ENCODE measurements at regions not wholly inside any gene's neighbourhood (a gene's known extent, or its start where the extent isn't known, plus 50 kb on each side); places are given as distances from the start of the nearest gene placed in this dataset.

DNA sequence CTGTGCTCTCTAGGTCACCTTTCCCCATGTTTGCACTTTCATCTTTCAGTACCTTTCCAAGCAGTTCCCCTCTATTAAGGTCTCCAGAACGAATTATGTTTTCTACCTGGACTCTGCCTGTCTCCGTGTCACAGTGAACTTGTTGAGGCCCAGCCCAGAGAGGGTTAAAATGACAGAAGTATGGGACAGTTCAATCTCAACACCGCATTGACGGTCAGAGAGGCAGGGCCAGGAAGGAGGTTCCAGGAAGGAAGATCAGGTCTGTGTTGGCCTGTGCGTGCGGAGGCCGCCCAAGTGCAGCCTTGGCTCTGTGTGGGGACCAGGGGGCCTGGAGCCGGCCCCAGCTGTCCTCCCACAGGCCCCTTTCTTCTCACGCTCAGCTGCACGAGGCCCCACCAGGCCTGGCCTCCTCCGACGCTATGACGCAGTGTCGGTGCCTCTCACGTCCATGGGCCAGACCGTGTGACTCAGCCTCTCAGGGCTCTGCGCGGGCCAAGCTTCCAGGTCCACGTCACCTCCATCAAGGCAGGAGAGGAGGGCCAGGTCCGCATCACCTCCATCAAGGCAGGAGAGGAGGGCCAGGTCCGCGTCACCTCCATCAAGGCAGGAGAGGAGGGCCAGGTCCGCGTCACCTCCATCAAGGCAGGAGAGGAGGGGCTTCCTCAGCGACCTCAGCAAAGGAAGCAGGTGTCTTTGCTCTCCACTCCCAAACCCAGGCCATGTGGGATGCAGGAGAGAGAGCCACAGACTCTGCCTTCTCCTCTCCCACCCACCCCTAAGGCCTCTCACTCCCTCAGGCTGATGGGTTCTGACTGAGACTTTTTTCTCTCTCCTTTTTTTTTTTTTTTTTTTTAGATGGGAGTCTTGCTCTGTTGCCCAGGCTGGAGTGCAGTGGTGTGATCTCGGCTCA is 83.1 kb downstream of the CPN2 start:
- no CpG with 5 or more reads among the region's 26 CpGs for WGBS (ENCODE audit: extremely low coverage, insufficient coverage, insufficient read length)
- H3K18ac ChIP-seq (ENCODE audit: low read length): no peak overlapping the region
- no peak overlapping the region for H2BK5ac ChIP-seq (ENCODE audit: low read depth, low read length, poor library complexity)
- no peak overlapping the region for H3K27ac ChIP-seq (ENCODE audit: low read depth, low read length)
- peaks cover 1% of the 10 kb centered on the region for H3K9me3 ChIP-seq (ENCODE audit: insufficient read depth, low read depth, low read length)
- H3K79me2 ChIP-seq (ENCODE audit: control insufficient read depth, insufficient read depth, low read length, poor library complexity): no peaks in the 10 kb centered on the region
- H3K4me3 ChIP-seq (ENCODE audit: low read depth, low read length): no peak overlapping the region
- peak overlapping the region; percentile 16 for H2AK5ac ChIP-seq (ENCODE audit: low read length)
- peaks cover 16 to 21% of the 10 kb centered on the region in 2 experiments for H3K4me1 ChIP-seq (ENCODE audit: control insufficient read depth in 1 of 2, insufficient read depth in 2 of 2, low read length in 2 of 2)
- H3K4me2 ChIP-seq (ENCODE audit: low read length): no peak overlapping the region
- no peak overlapping the region for H2AFZ ChIP-seq (ENCODE audit: insufficient read depth, low read length, poor library complexity)
- no peak overlapping the region for H2BK120ac ChIP-seq (ENCODE audit: insufficient read depth, low read length, poor library complexity)
- H4K12ac ChIP-seq (ENCODE audit: low read depth, low read length): no peak overlapping the region
- no peak overlapping the region for H3K9ac ChIP-seq (ENCODE audit: low read length)
- no peak overlapping the region for H3K23ac ChIP-seq (ENCODE audit: low read length)
- H2BK12ac ChIP-seq (ENCODE audit: low read length): peak overlapping the region; percentile 4
- DNase-seq: no peak
- H4K91ac ChIP-seq (ENCODE audit: low read depth, low read length): peak overlapping the region; percentile 3
- no peak overlapping the region for H4K8ac ChIP-seq (ENCODE audit: low read depth, low read length)
- no peaks in the 10 kb centered on the region for H3K36me3 ChIP-seq (ENCODE audit: control insufficient read depth in 1 of 2, insufficient read depth in 2 of 2, low read length in 2 of 2)
- peaks cover 13% of the 10 kb centered on the region for H3K79me1 ChIP-seq (ENCODE audit: low read length)
- H3K27me3 ChIP-seq (ENCODE audit: insufficient read depth, low read length): no peaks in the 10 kb centered on the region
- H3K4ac ChIP-seq (ENCODE audit: low read depth, low read length): no peak overlapping the region
- peak overlapping the region; percentile 6 for H3K14ac ChIP-seq (ENCODE audit: low read length)

DNA sequence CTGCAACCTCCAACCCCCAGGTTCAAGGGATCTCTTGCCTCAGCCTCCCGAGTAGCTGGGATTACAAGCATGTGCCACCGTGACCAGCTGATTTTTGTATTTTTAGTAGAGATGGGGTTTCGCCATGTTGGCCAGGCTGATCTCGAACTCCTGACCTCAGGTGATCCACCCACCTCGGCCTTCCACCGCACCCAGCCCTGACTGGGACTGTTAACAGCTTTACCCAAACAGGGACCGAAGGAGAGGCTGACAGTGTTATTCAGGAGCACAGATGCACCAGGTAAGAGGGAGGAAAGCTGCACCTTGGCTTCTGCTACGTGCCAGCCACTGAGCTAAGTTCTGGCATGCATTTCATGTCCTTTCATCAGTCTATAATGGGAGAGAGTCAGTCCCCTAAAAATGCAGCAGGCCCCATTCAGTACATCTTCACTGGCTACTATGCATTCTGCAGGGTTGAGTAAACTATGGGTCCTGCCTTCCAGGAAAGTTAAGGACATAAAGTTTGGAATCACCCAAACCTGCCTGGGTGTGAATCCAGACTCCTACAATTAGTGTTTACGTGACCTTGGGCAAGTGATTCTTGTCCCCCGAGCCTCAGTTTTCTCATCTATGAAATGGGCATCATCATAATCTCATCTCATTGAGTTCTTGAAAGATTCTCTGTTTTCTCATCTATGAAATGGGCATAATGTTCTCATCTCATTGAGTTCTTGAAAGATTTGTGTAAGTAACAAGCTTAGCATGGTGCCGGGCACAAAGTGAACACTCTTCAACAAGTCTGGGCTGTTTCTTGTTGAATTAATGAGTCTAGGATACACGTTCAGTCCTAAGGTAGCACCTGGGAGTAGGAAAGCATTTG is 82.2 kb downstream of the CPN2 start:
- Histone ChIP-seq H3K36me3 (ENCODE audit: control insufficient read depth in 1 of 2, insufficient read depth in 2 of 2, low read length in 2 of 2) (no peaks in the 10 kb centered on the region), H3K9ac (ENCODE audit: low read length) (no peak overlapping the region)
- WGBS (ENCODE audit: extremely low coverage, insufficient coverage, insufficient read length): no CpG with 5 or more reads among the region's 12 CpGs

DNA sequence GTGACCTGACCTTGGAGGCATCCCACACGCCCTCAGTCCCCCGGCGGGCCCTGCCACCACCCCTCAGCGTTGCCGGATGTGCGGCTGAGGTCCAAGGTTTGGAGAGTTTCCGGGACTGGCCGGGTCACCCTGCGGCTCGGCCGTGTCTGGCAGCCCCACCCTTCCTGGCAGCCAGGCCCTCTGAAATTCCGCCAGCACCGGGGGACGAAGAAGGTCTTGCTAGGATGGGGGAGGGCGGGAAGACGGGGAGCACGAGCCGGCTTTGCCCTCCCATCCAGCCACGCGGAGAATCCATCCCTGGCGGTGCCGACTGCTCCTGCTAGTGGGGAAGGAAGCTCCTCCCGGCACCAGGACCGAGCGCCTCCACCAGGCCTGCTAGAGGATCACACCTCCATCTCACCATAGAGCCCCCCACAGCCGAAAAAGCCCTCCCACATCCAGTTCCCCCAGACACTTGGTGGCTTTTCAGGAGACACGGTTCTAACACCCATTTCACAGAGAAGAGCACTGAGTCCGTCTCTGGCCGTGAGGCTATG is 81.5 kb downstream of the CPN2 start:
- H3K79me2 ChIP-seq (ENCODE audit: control insufficient read depth, insufficient read depth, low read length, poor library complexity): no peaks in the 10 kb centered on the region
- no peak overlapping the region for H3K4me2 ChIP-seq (ENCODE audit: low read length)
- no peak overlapping the region for H4K12ac ChIP-seq (ENCODE audit: low read depth, low read length)
- peak overlapping the region; percentile 48 for H2BK120ac ChIP-seq (ENCODE audit: insufficient read depth, low read length, poor library complexity)
- H3K79me1 ChIP-seq (ENCODE audit: low read length): peaks cover 13% of the 10 kb centered on the region
- H3K4ac ChIP-seq (ENCODE audit: low read depth, low read length): no peak overlapping the region
- H2AK5ac ChIP-seq (ENCODE audit: low read length): peak overlapping the region; percentile 3
- peaks cover 16 to 21% of the 10 kb centered on the region in 2 experiments for H3K4me1 ChIP-seq (ENCODE audit: control insufficient read depth in 1 of 2, insufficient read depth in 2 of 2, low read length in 2 of 2)
- no peak for DNase-seq
- no peak overlapping the region for H4K8ac ChIP-seq (ENCODE audit: low read depth, low read length)
- H3K27ac ChIP-seq (ENCODE audit: low read depth, low read length): no peak overlapping the region
- no peak overlapping the region for H3K4me3 ChIP-seq (ENCODE audit: low read depth, low read length)
- no peaks in the 10 kb centered on the region for H3K27me3 ChIP-seq (ENCODE audit: insufficient read depth, low read length)
- peak overlapping the region; percentile 30 for H2AFZ ChIP-seq (ENCODE audit: insufficient read depth, low read length, poor library complexity)
- H3K9ac ChIP-seq (ENCODE audit: low read length): no peak overlapping the region
- H2BK5ac ChIP-seq (ENCODE audit: low read depth, low read length, poor library complexity): peak overlapping the region; percentile 22
- H3K14ac ChIP-seq (ENCODE audit: low read length): peak overlapping the region; percentile 16
- peaks cover 1% of the 10 kb centered on the region for H3K9me3 ChIP-seq (ENCODE audit: insufficient read depth, low read depth, low read length)
- peak overlapping the region; percentile 69 for H4K91ac ChIP-seq (ENCODE audit: low read depth, low read length)
- H3K18ac ChIP-seq (ENCODE audit: low read length): no peak overlapping the region
- H2BK12ac ChIP-seq (ENCODE audit: low read length): peak overlapping the region; percentile 67
- H3K36me3 ChIP-seq (ENCODE audit: control insufficient read depth in 1 of 2, insufficient read depth in 2 of 2, low read length in 2 of 2): no peaks in the 10 kb centered on the region
- H3K23ac ChIP-seq (ENCODE audit: low read length): no peak overlapping the region
- no CpG with 5 or more reads among the region's 29 CpGs for WGBS (ENCODE audit: extremely low coverage, insufficient coverage, insufficient read length)

More for the DNA sequence above, 82.2 kb downstream of the CPN2 start:
- no peak overlapping the region for H3K4ac ChIP-seq (ENCODE audit: low read depth, low read length)
- H4K8ac ChIP-seq (ENCODE audit: low read depth, low read length): no peak overlapping the region
- H3K23ac ChIP-seq (ENCODE audit: low read length): no peak overlapping the region
- H3K27ac ChIP-seq (ENCODE audit: low read depth, low read length): no peak overlapping the region
- H3K14ac ChIP-seq (ENCODE audit: low read length): no peak overlapping the region
- H3K4me1 ChIP-seq (ENCODE audit: control insufficient read depth in 1 of 2, insufficient read depth in 2 of 2, low read length in 2 of 2): peaks cover 16 to 21% of the 10 kb centered on the region in 2 experiments
- H2BK12ac ChIP-seq (ENCODE audit: low read length): no peak overlapping the region
- peaks cover 13% of the 10 kb centered on the region for H3K79me1 ChIP-seq (ENCODE audit: low read length)
- no peak overlapping the region for H4K91ac ChIP-seq (ENCODE audit: low read depth, low read length)
- H4K12ac ChIP-seq (ENCODE audit: low read depth, low read length): no peak overlapping the region
- no peak overlapping the region for H3K18ac ChIP-seq (ENCODE audit: low read length)
- DNase-seq: no peak
- H3K9me3 ChIP-seq (ENCODE audit: insufficient read depth, low read depth, low read length): peaks cover 1% of the 10 kb centered on the region
- H2AK5ac ChIP-seq (ENCODE audit: low read length): no peak overlapping the region
- no peaks in the 10 kb centered on the region for H3K27me3 ChIP-seq (ENCODE audit: insufficient read depth, low read length)
- H2BK5ac ChIP-seq (ENCODE audit: low read depth, low read length, poor library complexity): no peak overlapping the region
- no peak overlapping the region for H2AFZ ChIP-seq (ENCODE audit: insufficient read depth, low read length, poor library complexity)
- H3K79me2 ChIP-seq (ENCODE audit: control insufficient read depth, insufficient read depth, low read length, poor library complexity): no peaks in the 10 kb centered on the region
- H3K4me2 ChIP-seq (ENCODE audit: low read length): no peak overlapping the region
- H3K4me3 ChIP-seq (ENCODE audit: low read depth, low read length): no peak overlapping the region
- no peak overlapping the region for H2BK120ac ChIP-seq (ENCODE audit: insufficient read depth, low read length, poor library complexity)

All from trophoblast cell (in vitro differentiated cells and primary cell).